ENCODE measurements at regions not wholly inside any gene's neighbourhood (a gene's known extent, or its start where the extent isn't known, plus 50 kb on each side); places are given as distances from the start of the nearest gene placed in this dataset.

GRCh38 chr5:108556441-108557145 lies 174.7 kb upstream of the FBXL17 start:
- H3K4me3 ChIP-seq, result no peak overlapping the region
- no peak for TF ChIP-seq CTCF (IDR thresholded peaks at IDR 0.05)
- H3K27ac ChIP-seq, result no peak overlapping the region
- DNase-seq (ENCODE audit: low spot score), result no peak

- Histone ChIP-seq H3K27ac (no peak overlapping the region), H3K4me3 (no peak overlapping the region)
- DNase-seq (ENCODE audit: low spot score), result no peak
- no peak for TF ChIP-seq CTCF (IDR thresholded peaks at IDR 0.05)
Observed at GRCh38 chr5:108548684-108549596, 167.0 kb upstream of the FBXL17 start.

- TF ChIP-seq CTCF (IDR thresholded peaks at IDR 0.05), result no peak
- Histone ChIP-seq H3K4me3 (no peak overlapping the region), H3K27ac (no peak overlapping the region)
- no peak for DNase-seq (ENCODE audit: low spot score)
Observed at GRCh38 chr5:108546939-108547338, 165.0 kb upstream of the FBXL17 start.

GRCh38 chr5:108545301-108545700 lies 163.4 kb upstream of the FBXL17 start:
- DNase-seq (ENCODE audit: low spot score), result no peak
- H3K27ac ChIP-seq, result no peak overlapping the region
- H3K4me3 ChIP-seq, result no peak overlapping the region
- TF ChIP-seq CTCF (IDR thresholded peaks at IDR 0.05), result no peak

- TF ChIP-seq CTCF (IDR thresholded peaks at IDR 0.05), result no peak
Observed at GRCh38 chr5:108543486-108543885, 161.6 kb upstream of the FBXL17 start.

GRCh38 chr5:108541836-108542235 lies 159.9 kb upstream of the FBXL17 start:
- Histone ChIP-seq H3K4me3 (no peak overlapping the region), H3K27ac (no peak overlapping the region)
- no peak for TF ChIP-seq CTCF (IDR thresholded peaks at IDR 0.05)
- no peak for DNase-seq (ENCODE audit: low spot score)

More at GRCh38 chr5:108543486-108543885, 161.6 kb upstream of the FBXL17 start:
- Histone ChIP-seq H3K4me3 (no peak overlapping the region), H3K27ac (no peak overlapping the region)
- DNase-seq (ENCODE audit: low spot score), result no peak
